H9 (cell line): ENCODE measurements at regions not wholly inside any gene's neighbourhood (a gene's known extent, or its start where the extent isn't known, plus 50 kb on each side); places are given as distances from the start of the nearest gene placed in this dataset.

Source experiments
- DNase-seq: peaks from one replicate; pipeline ENCODE4 v3.0.0-alpha.2; 2017
- H2AFZ ChIP-seq: one replicate; pipeline ENCODE4 v1.6.1; 2013; ENCODE audit warnings: mild to moderate bottlenecking, low read length, control low read depth, moderate library complexity
- H2AK5ac ChIP-seq: 2 replicates; pipeline ENCODE4 v1.6.1; 2013; ENCODE audit warnings: low read length, control low read depth, mixed read lengths; ENCODE audit not compliant: insufficient read length
- H2BK120ac ChIP-seq: one replicate; pipeline ENCODE4 v1.6.1; 2013; ENCODE audit warnings: low read depth, mild to moderate bottlenecking, low read length, control low read depth, inconsistent platforms; ENCODE audit not compliant: poor library complexity, severe bottlenecking
- H2BK12ac ChIP-seq: 2 replicates; pipeline ENCODE4 v1.6.1; 2013; ENCODE audit warnings: low read length, control low read depth, mixed read lengths, low read depth; ENCODE audit not compliant: insufficient read length
- H2BK15ac ChIP-seq: 2 replicates; pipeline ENCODE4 v1.6.1; 2013; ENCODE audit warnings: low read depth, low read length, control low read depth
- H2BK20ac ChIP-seq: one replicate; pipeline ENCODE4 v1.6.1; 2013; ENCODE audit warnings: low read depth, mild to moderate bottlenecking, low read length, control low read depth, inconsistent platforms; ENCODE audit not compliant: poor library complexity, severe bottlenecking
- H2BK5ac ChIP-seq: 2 replicates; pipeline ENCODE4 v1.6.1; 2013; ENCODE audit warnings: low read length, control low read depth, mixed read lengths; ENCODE audit not compliant: insufficient read length
- H3K14ac ChIP-seq: 2 replicates; pipeline ENCODE4 v1.6.1; 2013; ENCODE audit warnings: low read length, control low read depth; ENCODE audit not compliant: insufficient read depth
- H3K18ac ChIP-seq: 2 replicates; pipeline ENCODE4 v1.6.1; 2013; ENCODE audit warnings: low read depth, mild to moderate bottlenecking, mixed read lengths, low read length, control low read depth; ENCODE audit not compliant: insufficient read length
- H3K23ac ChIP-seq: 2 replicates; pipeline ENCODE4 v1.6.1; 2013; ENCODE audit warnings: low read length, control low read depth, mixed read lengths, low read depth; ENCODE audit not compliant: insufficient read length
- H3K23me2 ChIP-seq: 2 replicates; pipeline ENCODE4 v1.6.1; 2013; ENCODE audit warnings: low read depth, mild to moderate bottlenecking, mixed read lengths, low read length, control low read depth; ENCODE audit not compliant: insufficient read length, poor library complexity, severe bottlenecking
- H3K27ac ChIP-seq: 2 replicates; pipeline ENCODE4 v1.5.1; 2013; ENCODE audit warnings: low read length, control low read depth, mixed read lengths, low read depth; ENCODE audit not compliant: insufficient read length
- H3K27me3 ChIP-seq: 2 replicates; pipeline ENCODE4 v1.6.1; 2013; ENCODE audit warnings: low read length, control low read depth, inconsistent platforms; ENCODE audit not compliant: insufficient read depth
- H3K4ac ChIP-seq: 2 replicates; pipeline ENCODE4 v1.6.1; 2013; ENCODE audit warnings: low read depth, mild to moderate bottlenecking, control low read depth, inconsistent platforms, low read length, moderate library complexity
- H3K4me1 ChIP-seq: 2 replicates; pipeline ENCODE4 v1.6.1; 2013; ENCODE audit warnings: low read length, control low read depth, inconsistent platforms; ENCODE audit not compliant: insufficient read depth
- H3K4me2 ChIP-seq: 2 replicates; pipeline ENCODE4 v1.6.1; 2013; ENCODE audit warnings: low read length, control low read depth, mixed read lengths; ENCODE audit not compliant: insufficient read length, insufficient read depth
- H3K56ac ChIP-seq: 2 replicates; pipeline ENCODE4 v1.6.1; 2013; ENCODE audit warnings: low read depth, mild to moderate bottlenecking, mixed read lengths, low read length, control low read depth; ENCODE audit not compliant: insufficient read length
- H3K79me1 ChIP-seq: 2 replicates; pipeline ENCODE4 v1.6.1; 2013; ENCODE audit warnings: low read depth, mild to moderate bottlenecking, moderate library complexity, low read length, control low read depth, inconsistent platforms; ENCODE audit not compliant: insufficient read depth, poor library complexity, severe bottlenecking
- H3K79me2 ChIP-seq: 2 replicates; pipeline ENCODE4 v1.6.1; 2013; ENCODE audit warnings: low read length, control low read depth, inconsistent platforms; ENCODE audit not compliant: insufficient read depth
- H3K9ac ChIP-seq: 2 replicates; pipeline ENCODE4 v1.6.1; 2013; ENCODE audit warnings: low read length, control low read depth, mixed read lengths; ENCODE audit not compliant: insufficient read length; ENCODE audit errors: extremely low read depth
- H3K9me3 ChIP-seq: one replicate; pipeline ENCODE4 v1.6.1; 2013; ENCODE audit warnings: low read depth, low read length, inconsistent platforms; ENCODE audit not compliant: control insufficient read depth
- H3T11ph ChIP-seq: one replicate; pipeline ENCODE4 v1.6.1; 2013; ENCODE audit warnings: mild to moderate bottlenecking, low read length, control low read depth, inconsistent platforms
- H4K20me1 ChIP-seq: one replicate; pipeline ENCODE4 v1.6.1; 2013; ENCODE audit not compliant: control insufficient read depth, insufficient read length, insufficient read depth
- H4K5ac ChIP-seq: 2 replicates; pipeline ENCODE4 v1.6.1; 2013; ENCODE audit warnings: low read depth, mild to moderate bottlenecking, mixed read lengths, low read length, control low read depth; ENCODE audit not compliant: insufficient read length
- H4K8ac ChIP-seq: replicated peaks from 2 replicates; pipeline ENCODE4 v1.6.1; 2013; ENCODE audit warnings: low read length, control low read depth, mixed read lengths, low read depth; ENCODE audit not compliant: insufficient read length
- H4K91ac ChIP-seq: 2 replicates; pipeline ENCODE4 v1.6.1; 2013; ENCODE audit warnings: low read depth, mild to moderate bottlenecking, moderate library complexity, mixed read lengths, low read length, control low read depth; ENCODE audit not compliant: insufficient read length
- H3K27ac Mint-ChIP-seq, 3 experiments: 2 replicates in 2 of 3; 3 replicates in 1 of 3; pipeline ENCODE4 v1.8.0; 2020 to 2021; ENCODE audit warnings: mixed read lengths in 3 of 3, mild to moderate bottlenecking in 1 of 3, moderate library complexity in 1 of 3
- H3K27me3 Mint-ChIP-seq: 2 replicates; pipeline ENCODE4 v1.8.0; 2021; ENCODE audit warnings: low read depth, mild to moderate bottlenecking, moderate library complexity, mixed read lengths
- H3K36me3 Mint-ChIP-seq, 3 experiments: 2 replicates in 2 of 3; 3 replicates in 1 of 3; pipeline ENCODE4 v1.8.0; 2020 to 2021; ENCODE audit warnings: low read depth in 3 of 3, mixed read lengths in 3 of 3; ENCODE audit not compliant: insufficient read depth in 1 of 3
- H3K4me1 Mint-ChIP-seq, 2 experiments: 2 replicates each; pipeline ENCODE4 v1.8.0; 2020; ENCODE audit warnings: mixed read lengths in 2 of 2
- H3K4me3 Mint-ChIP-seq, 2 experiments: 2 replicates in 1 of 2; 3 replicates in 1 of 2; pipeline ENCODE4 v1.8.0; 2020 to 2021; ENCODE audit warnings: mild to moderate bottlenecking in 2 of 2, mixed read lengths in 2 of 2, moderate library complexity in 1 of 2
- H3K9me3 Mint-ChIP-seq, 2 experiments: 2 replicates in 1 of 2; 3 replicates in 1 of 2; pipeline ENCODE4 v1.8.0; 2020; ENCODE audit warnings: mild to moderate bottlenecking in 2 of 2, mixed read lengths in 2 of 2, moderate library complexity in 1 of 2
- CTCF ChIP-seq: fragments of 200-600 bp; sonication (generic); conservative IDR thresholded peaks from 3 replicates; pipeline ENCODE4 v1.8.0; 2021; ENCODE audit warnings: antibody characterized with exemption, mild to moderate bottlenecking
- WGBS: extraction: QIAGEN DNeasy Blood & Tissue Kit; methylation state at CpG from one replicate; pipeline ENCODE4 v1.1.7; 2013; ENCODE audit warnings: missing lambda C conversion rate, low lambda C conversion rate, mixed read lengths; ENCODE audit not compliant: insufficient read length; ENCODE audit errors: extremely low coverage; 5-methylcytosine and 5-hydroxymethylcytosine counted together

GRCh38 chr5:38022631-38023030 lies 182.8 kb upstream of the GDNF start:
- TF ChIP-seq CTCF, result no peak
- Histone ChIP-seq H4K20me1 (no peaks in the 10 kb centered on the region), H4K5ac (no peak overlapping the region), H3K27me3 (no peaks in the 10 kb centered on the region), H2BK20ac (no peak overlapping the region), H3K4ac (no peak overlapping the region), H3K4me2 (no peak overlapping the region), H3K23ac (no peak overlapping the region), H3K14ac (no peak overlapping the region), H3K79me2 (no peaks in the 10 kb centered on the region), H3K27ac (no peak overlapping the region), H2AFZ (no peak overlapping the region), H2BK120ac (no peak overlapping the region), H2AK5ac (no peak overlapping the region), H2BK5ac (no peak overlapping the region), H3K56ac (no peak overlapping the region), H3T11ph (no peak overlapping the region), H3K18ac (no peak overlapping the region), H4K91ac (no peak overlapping the region), H3K23me2 (no peaks in the 10 kb centered on the region), H3K9me3 (no peaks in the 10 kb centered on the region), H3K9ac (no peak overlapping the region), H3K4me1 (no peaks in the 10 kb centered on the region), H2BK15ac (no peak overlapping the region), H4K8ac (no peak overlapping the region), H2BK12ac (no peak overlapping the region), H3K79me1 (no peaks in the 10 kb centered on the region)
- no peaks in the 10 kb centered on the region for H3K4me1 Mint-ChIP-seq
- no peaks in the 10 kb centered on the region for H3K27me3 Mint-ChIP-seq
- WGBS, result no CpG with 5 or more reads among the region's 4 CpGs
- no peak overlapping the region for H3K27ac Mint-ChIP-seq
- no peak for DNase-seq
- no peak overlapping the region for H3K4me3 Mint-ChIP-seq
- H3K9me3 Mint-ChIP-seq, result no peaks in the 10 kb centered on the region
- no peaks in the 10 kb centered on the region for H3K36me3 Mint-ChIP-seq
